ENCODE measurements at regions not wholly inside any gene's neighbourhood (a gene's known extent, or its start where the extent isn't known, plus 50 kb on each side); places are given as distances from the start of the nearest gene placed in this dataset.

- H3K79me2 ChIP-seq (ENCODE audit: insufficient read depth, low read depth, low read length) = no peaks in the 10 kb centered on the region
- CTCF ChIA-PET (ENCODE audit: unreplicated experiment) = no interaction called here
- POLR2A ChIA-PET = interaction anchor here (0.6 kb wide), 1 partner anchor 1143 kb away, joined by 3 read pairs; no protein-coding TSS in a partner anchor
- H3K9me2 ChIP-seq (ENCODE audit: insufficient read depth, low read length) = no peaks in the 10 kb centered on the region
- no peak overlapping the region for H3K4me3 ChIP-seq (ENCODE audit: low read depth, low read length, poor library complexity, severe bottlenecking)
- no peak overlapping the region for H2AFZ ChIP-seq (ENCODE audit: low read length)
- no peaks in the 10 kb centered on the region for H3K9me3 ChIP-seq (ENCODE audit: low read length)
- no peak for DNase-seq (ENCODE audit: low spot score)
- intact Hi-C loops (cut with micrococcal nuclease; ENCODE audit: unreplicated experiment) = no loop called here
- no peaks in the 10 kb centered on the region for H3K4me1 ChIP-seq (ENCODE audit: insufficient read depth, low read length, poor library complexity, severe bottlenecking)
- no peak overlapping the region for H3K4me2 ChIP-seq (ENCODE audit: low read length)
- H3K36me3 ChIP-seq (ENCODE audit: insufficient read depth, low read length) = no peaks in the 10 kb centered on the region
- no TSS peak for BruUV-seq (replicated peaks)
- TF ChIP-seq EZH2phosphoT487 (IDR thresholded peaks at IDR 0.05; ENCODE audit: borderline replicate concordance, low read depth, low read length) (no peak), CTCF (conservative IDR thresholded peaks at IDR 0.05; ENCODE audit: low read length) (no peak)
- H3K27ac ChIP-seq (ENCODE audit: low read depth, low read length, poor library complexity, severe bottlenecking) = no peak overlapping the region
- H4K20me1 ChIP-seq (ENCODE audit: insufficient read depth, low read length) = no peaks in the 10 kb centered on the region
These were observed 413.1 kb upstream of the CLEC14A start for GRCh38 chr14:38669027-38669426.

DNA sequence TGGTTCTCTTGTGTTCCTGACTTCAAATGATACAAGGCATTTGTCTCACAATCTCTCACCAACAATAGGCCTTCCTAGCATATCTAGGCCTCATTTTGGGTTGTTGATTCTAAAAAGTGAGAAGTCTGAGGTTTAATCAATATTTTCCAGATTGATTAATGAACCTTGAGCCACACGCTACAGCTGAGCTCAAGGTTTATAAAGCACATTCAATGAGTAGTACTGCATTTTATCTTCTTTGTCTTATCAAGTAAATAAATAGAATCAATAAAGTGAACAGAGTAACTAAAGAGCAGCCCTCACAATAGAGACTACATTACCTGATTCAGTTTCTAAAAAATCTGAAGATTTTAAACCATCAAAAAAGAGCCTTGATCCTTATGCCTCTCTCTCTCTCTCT lies 407.5 kb upstream of the CLEC14A start:
- Histone ChIP-seq H3K36me3 (ENCODE audit: insufficient read depth, low read length) (no peaks in the 10 kb centered on the region), H3K79me2 (ENCODE audit: insufficient read depth, low read depth, low read length) (no peaks in the 10 kb centered on the region), H3K4me2 (ENCODE audit: low read length) (no peak overlapping the region), H3K4me1 (ENCODE audit: insufficient read depth, low read length, poor library complexity, severe bottlenecking) (no peaks in the 10 kb centered on the region), H3K27ac (ENCODE audit: low read depth, low read length, poor library complexity, severe bottlenecking) (no peak overlapping the region), H4K20me1 (ENCODE audit: insufficient read depth, low read length) (no peaks in the 10 kb centered on the region), H3K9me3 (ENCODE audit: low read length) (no peaks in the 10 kb centered on the region), H3K9me2 (ENCODE audit: insufficient read depth, low read length) (no peaks in the 10 kb centered on the region), H3K4me3 (ENCODE audit: low read depth, low read length, poor library complexity, severe bottlenecking) (no peak overlapping the region), H2AFZ (ENCODE audit: low read length) (no peak overlapping the region)
- BruUV-seq (replicated peaks) = no TSS peak
- DNase-seq (ENCODE audit: low spot score) = no peak
- intact Hi-C loops (cut with micrococcal nuclease; ENCODE audit: unreplicated experiment) = no loop called here
- no peak for TF ChIP-seq EZH2phosphoT487 (IDR thresholded peaks at IDR 0.05; ENCODE audit: borderline replicate concordance, low read depth, low read length)
- no peak for TF ChIP-seq CTCF (conservative IDR thresholded peaks at IDR 0.05; ENCODE audit: low read length)
- ChIA-PET CTCF (ENCODE audit: unreplicated experiment) (no interaction called here), POLR2A (interaction anchor here (0.7 kb wide), 1 partner anchor 11 kb away, joined by 3 read pairs; no protein-coding TSS in a partner anchor)

DNA sequence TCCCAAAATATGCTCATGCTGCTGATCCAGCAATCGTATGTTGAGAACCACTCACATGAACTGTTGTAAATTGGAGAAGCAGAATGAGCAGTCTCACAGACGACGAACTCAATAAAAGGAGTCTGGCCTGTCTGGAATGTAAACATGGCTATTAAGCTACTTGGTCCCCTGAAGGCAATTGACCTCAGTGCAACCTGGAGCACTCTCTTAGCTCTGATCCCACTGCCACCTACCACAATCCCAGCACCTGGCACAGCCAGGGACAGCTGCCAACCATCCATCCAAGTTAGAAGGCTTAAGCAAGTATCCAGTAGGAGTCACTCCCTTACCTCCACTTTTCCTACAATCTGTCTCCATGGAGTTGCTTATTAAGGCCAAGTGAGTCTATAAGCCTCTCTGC lies 406.9 kb upstream of the CLEC14A start:
- Histone ChIP-seq H3K27ac (ENCODE audit: low read depth, low read length, poor library complexity, severe bottlenecking) (no peak overlapping the region), H3K79me2 (ENCODE audit: insufficient read depth, low read depth, low read length) (no peaks in the 10 kb centered on the region), H4K20me1 (ENCODE audit: insufficient read depth, low read length) (no peaks in the 10 kb centered on the region), H3K36me3 (ENCODE audit: insufficient read depth, low read length) (no peaks in the 10 kb centered on the region), H3K4me1 (ENCODE audit: insufficient read depth, low read length, poor library complexity, severe bottlenecking) (no peaks in the 10 kb centered on the region), H3K9me2 (ENCODE audit: insufficient read depth, low read length) (no peaks in the 10 kb centered on the region), H3K4me2 (ENCODE audit: low read length) (no peak overlapping the region), H3K4me3 (ENCODE audit: low read depth, low read length, poor library complexity, severe bottlenecking) (no peak overlapping the region), H3K9me3 (ENCODE audit: low read length) (no peaks in the 10 kb centered on the region), H2AFZ (ENCODE audit: low read length) (no peak overlapping the region)
- TF ChIP-seq EZH2phosphoT487 (IDR thresholded peaks at IDR 0.05; ENCODE audit: borderline replicate concordance, low read depth, low read length) (no peak), CTCF (conservative IDR thresholded peaks at IDR 0.05; ENCODE audit: low read length) (no peak)
- no TSS peak for BruUV-seq (replicated peaks)
- intact Hi-C loops (cut with micrococcal nuclease; ENCODE audit: unreplicated experiment) = no loop called here
- no peak for DNase-seq (ENCODE audit: low spot score)
- ChIA-PET POLR2A (no interaction called here), CTCF (ENCODE audit: unreplicated experiment) (no interaction called here)

All from OCI-LY7 (cell line).